Upper lobe of left lung (tissue), 4 donors: ENCODE measurements at regions not wholly inside any gene's neighbourhood (a gene's known extent, or its start where the extent isn't known, plus 50 kb on each side); places are given as distances from the start of the nearest gene placed in this dataset.

ENCODE experiments used
- EP300 ChIP-seq, 4 donors: sonication (generic); formaldehyde crosslinking; IDR thresholded peaks; one replicate each; pipeline ENCODE4 v1.5.1; 2017; ENCODE audit warnings: antibody characterized with exemption in 4 of 4, control low read depth in 2 of 4
- POLR2A ChIP-seq, 4 donors: fragments of 450-650 bp; IDR thresholded peaks; one replicate each; pipeline ENCODE4 v1.5.1; 2016 to 2017; ENCODE audit warnings: antibody characterized with exemption in 4 of 4, mild to moderate bottlenecking in 2 of 4
- POLR2AphosphoS5 ChIP-seq, 2 donors: sonication (generic); formaldehyde crosslinking; IDR thresholded peaks; one replicate each; pipeline ENCODE4 v1.5.1; 2017; ENCODE audit warnings: antibody characterized with exemption in 2 of 2
- TF ChIP-seq, protein P1 (sequence below), 6 experiments: fragments of 450-650 bp in 4 of 6; fragments of 200-600 bp in 2 of 6; sonication (generic) in 2 of 6; IDR thresholded peaks; one replicate each; pipeline ENCODE4 v1.5.1; 2016 to 2019; ENCODE audit warnings: antibody characterized with exemption in 6 of 6

DNA sequence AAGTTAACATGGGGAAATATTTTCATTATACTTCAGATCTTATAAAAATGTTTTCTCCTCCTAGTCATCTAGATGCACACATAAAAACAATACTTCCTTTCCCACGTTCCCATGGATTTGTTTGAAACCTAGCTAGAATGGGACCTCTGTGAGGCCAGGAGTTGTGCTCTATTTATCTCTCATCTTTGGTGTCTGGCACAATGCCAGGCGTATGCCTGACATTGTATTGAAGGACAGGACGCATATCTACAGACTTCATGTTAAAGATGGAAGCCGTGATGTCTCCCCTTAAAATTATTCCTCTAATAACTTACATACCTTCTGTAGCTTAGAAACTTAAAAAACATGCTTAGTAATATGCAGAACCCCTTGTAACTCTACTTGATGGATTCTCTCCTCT lies 394.5 kb upstream of the FAT1 start:
- TF ChIP-seq, protein P1, sequence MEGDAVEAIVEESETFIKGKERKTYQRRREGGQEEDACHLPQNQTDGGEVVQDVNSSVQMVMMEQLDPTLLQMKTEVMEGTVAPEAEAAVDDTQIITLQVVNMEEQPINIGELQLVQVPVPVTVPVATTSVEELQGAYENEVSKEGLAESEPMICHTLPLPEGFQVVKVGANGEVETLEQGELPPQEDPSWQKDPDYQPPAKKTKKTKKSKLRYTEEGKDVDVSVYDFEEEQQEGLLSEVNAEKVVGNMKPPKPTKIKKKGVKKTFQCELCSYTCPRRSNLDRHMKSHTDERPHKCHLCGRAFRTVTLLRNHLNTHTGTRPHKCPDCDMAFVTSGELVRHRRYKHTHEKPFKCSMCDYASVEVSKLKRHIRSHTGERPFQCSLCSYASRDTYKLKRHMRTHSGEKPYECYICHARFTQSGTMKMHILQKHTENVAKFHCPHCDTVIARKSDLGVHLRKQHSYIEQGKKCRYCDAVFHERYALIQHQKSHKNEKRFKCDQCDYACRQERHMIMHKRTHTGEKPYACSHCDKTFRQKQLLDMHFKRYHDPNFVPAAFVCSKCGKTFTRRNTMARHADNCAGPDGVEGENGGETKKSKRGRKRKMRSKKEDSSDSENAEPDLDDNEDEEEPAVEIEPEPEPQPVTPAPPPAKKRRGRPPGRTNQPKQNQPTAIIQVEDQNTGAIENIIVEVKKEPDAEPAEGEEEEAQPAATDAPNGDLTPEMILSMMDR (IDR thresholded peaks at IDR 0.05), result no peak
- TF ChIP-seq EP300 (IDR thresholded peaks at IDR 0.05) (no peak), POLR2AphosphoS5 (IDR thresholded peaks at IDR 0.05) (no peak), POLR2A (IDR thresholded peaks at IDR 0.05) (no peak)
